ENCODE measurements at regions not wholly inside any gene's neighbourhood (a gene's known extent, or its start where the extent isn't known, plus 50 kb on each side); places are given as distances from the start of the nearest gene placed in this dataset.

GRCh38 chr12:78579846-78580245, 284.7 kb upstream of the SYT1 start:
- TF ChIP-seq CTCF (IDR thresholded peaks at IDR 0.05) (no peak), POLR2A (IDR thresholded peaks at IDR 0.05) (no peak), EP300 (IDR thresholded peaks at IDR 0.05) (no peak)
